Erythroblast (primary cell): ENCODE measurements at regions not wholly inside any gene's neighbourhood (a gene's known extent, or its start where the extent isn't known, plus 50 kb on each side); places are given as distances from the start of the nearest gene placed in this dataset.
"Not testable (repeated sequence)": the region's sequence is repeated elsewhere in the genome, so short reads cannot be mapped to it uniquely, and the experiment has no call there.

ENCODE experiments used
- DNase-seq, 2 experiments: peaks; one replicate each; lab custom pipeline; 2025; lab: John Stamatoyannopoulos, UW
- GATA1 ChIP-seq: IDR thresholded peaks from 2 replicates; pipeline ENCODE4 v1.6.1; 2011; ENCODE audit warnings: low read depth, mild to moderate bottlenecking, control low read depth, low read length, moderate library complexity
- POLR2A ChIP-seq: IDR thresholded peaks from 2 replicates; pipeline ENCODE4 v1.6.1; 2011; ENCODE audit warnings: mild to moderate bottlenecking, low read length

DNA sequence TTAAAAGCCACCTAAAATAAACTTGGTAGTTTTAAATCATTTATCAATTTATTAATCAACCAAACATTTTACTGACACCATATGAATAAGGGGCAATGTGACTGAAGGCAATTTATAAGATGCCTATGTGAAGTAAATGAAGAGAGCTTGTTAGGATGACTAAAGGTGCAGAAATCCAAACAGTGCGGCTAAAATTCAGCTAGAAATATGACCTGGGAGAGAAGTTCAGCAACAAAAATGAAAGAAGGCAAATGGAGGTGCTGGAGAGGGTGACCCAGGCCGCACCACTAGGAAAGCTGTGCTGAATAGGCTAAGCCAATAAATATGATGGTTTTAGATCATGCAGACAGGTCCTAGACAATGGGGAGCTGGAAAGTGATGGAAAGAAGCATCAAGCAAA lies 403.7 kb downstream of the BTG1 start:
- TF ChIP-seq POLR2A = no peak
- no peak for TF ChIP-seq GATA1

DNA sequence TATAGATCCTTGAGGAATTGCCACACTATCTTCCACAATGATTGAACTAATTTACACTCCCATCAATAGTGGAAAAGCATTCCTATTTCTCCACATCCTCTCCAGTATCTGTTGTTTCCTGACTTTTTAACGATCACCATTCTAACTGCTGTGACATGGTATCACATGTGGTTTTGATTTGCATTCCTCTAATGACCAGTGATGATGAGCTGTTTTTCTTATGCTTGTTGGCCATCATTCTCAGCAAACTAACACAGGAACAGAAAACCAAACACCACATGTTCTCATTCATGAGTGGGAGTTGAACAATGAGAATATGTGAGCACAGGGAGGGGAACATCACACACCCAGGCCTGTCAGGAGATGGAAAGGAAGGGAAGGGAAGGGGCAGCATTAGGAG lies 411.8 kb downstream of the BTG1 start:
- not testable (repeated sequence) for DNase-seq

More for the DNA sequence above, 403.7 kb downstream of the BTG1 start:
- no peak for DNase-seq

DNA sequence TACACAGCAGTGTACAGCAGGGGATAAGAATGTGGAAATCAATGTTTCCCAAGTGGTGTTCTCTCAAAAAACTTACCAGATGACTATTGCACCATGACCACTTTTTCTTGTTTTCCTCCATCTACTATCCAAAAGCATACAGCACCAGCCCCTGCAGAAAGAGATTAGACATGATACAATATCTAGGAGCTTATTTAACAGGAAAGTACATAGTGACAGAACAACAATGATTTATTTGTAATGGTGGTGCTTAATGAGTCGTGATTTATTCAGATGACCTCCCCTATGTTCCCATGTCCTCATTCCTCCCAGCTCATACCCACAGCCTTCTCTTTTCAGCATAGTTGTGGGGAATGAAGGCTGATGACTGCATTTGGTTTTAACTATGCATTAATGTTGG lies 413.6 kb downstream of the BTG1 start:
- DNase-seq = no peak
- no peak for TF ChIP-seq POLR2A

DNA sequence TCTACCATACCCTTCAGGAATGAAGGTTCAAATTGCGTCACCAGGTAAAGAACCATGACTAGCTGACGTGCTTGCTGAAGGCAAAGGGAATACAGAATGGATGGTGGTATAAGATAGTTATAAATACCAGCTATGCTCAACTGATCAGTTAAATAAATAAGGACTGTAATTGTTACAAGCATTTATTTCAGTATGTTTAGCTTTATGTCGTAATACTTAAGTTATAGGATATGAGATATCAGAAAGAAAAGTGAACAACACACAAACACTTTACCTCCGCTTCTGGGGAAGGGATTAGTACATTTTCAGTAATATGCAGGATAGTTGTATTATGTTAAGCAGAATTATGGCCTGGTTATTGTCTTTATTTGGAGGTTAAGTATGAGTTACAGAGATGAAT lies 416.1 kb downstream of the BTG1 start:
- no peak for DNase-seq

DNA sequence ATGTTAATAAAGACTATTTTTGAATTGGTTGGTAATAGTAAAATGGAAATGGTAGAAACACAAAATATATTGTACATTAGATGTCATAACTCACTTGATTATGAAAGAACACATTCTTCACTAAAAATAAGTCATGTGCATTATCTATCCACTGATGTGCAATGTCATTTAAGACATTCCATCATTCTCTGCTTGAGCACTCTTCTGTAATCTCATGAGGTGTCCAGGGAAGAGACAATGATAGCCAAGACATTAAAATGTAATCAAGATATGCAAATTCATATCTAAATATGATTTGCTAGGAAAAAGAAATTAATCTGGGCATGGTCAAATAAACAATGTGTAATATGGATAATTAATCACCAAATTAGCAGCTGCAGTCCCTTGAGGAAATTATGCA lies 422.5 kb downstream of the BTG1 start:
- TF ChIP-seq GATA1 = no peak
- no peak for TF ChIP-seq POLR2A
- DNase-seq = no peak

More for the DNA sequence above, 416.1 kb downstream of the BTG1 start:
- TF ChIP-seq POLR2A = no peak

DNA sequence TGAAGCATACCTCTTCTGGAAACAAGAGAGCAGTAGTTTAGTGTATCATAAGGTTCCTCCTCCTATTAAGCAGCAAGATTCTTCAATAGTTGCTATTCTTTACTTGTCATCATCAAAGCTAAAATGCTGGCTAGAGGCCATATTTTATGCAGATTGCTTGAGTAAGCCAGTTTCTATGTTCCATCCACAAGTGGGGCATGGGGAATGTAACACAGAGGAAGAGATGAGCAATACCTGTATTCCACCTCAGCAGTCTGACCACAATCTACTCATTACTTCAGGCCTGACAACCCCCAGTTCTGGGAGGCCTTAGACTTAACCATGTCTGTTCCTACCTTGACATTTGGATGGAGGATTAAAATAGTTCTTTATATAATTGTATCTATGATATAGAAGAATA lies 423.6 kb downstream of the BTG1 start:
- TF ChIP-seq POLR2A (no peak), GATA1 (no peak)
- no peak for DNase-seq

DNA sequence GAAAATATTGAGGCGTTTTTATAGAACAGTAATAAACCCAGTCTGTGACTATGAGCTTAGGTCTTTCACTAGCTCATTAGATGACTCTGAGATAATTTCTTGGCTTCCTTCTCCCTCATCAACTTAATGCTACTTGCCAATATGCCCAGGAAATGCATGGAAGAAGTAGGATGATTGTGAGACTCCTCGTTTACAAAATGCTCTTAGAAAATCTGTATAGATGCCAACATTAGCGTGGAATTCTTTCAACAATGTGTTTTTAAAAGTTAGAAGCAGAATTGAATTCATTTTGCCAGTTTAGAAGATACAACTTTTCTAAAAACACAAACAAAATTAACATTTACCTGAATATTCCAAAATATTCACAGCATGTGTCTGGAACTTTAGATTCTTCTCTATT lies 424.6 kb downstream of the BTG1 start:
- no peak for DNase-seq
- no peak for TF ChIP-seq POLR2A
- TF ChIP-seq GATA1 = no peak

DNA sequence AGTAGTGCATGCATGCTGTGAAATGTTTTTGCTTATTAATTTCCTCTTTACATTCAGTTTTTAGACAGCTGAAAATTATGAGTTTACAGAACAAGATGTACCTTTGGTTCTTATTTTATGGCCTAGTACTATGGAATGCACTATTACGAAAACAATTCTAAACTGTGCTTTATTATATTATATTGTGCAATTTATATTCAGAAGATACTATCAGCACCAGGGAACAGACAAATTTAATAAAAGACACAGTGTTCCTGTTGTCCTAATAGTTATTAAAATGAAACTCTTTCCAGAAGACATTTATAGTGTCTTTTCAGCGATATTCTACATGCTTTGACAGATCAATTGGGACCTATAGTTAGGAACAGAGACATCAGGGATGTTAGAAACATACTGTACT lies 427.3 kb downstream of the BTG1 start:
- no peak for TF ChIP-seq GATA1
- TF ChIP-seq POLR2A = no peak
- no peak for DNase-seq

DNA sequence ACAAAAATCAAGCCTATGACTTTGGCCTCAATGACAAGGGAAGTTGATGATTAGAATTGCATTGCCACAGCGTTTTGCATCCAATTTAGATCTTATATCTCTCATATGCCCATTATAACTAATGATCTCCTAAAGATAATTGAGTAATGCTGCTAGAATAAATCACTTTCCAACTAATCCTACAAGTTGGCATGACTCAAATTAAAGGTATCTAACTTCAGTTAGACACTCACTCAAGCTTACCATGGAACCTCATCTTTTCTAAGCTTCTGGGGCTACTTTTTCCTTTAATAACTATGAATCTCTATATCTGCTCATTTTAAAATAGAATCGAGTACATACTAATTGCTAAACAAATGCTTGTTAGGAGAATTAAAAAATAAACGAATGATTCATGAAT lies 427.8 kb downstream of the BTG1 start:
- no peak for DNase-seq
- TF ChIP-seq POLR2A (no peak), GATA1 (no peak)

DNA sequence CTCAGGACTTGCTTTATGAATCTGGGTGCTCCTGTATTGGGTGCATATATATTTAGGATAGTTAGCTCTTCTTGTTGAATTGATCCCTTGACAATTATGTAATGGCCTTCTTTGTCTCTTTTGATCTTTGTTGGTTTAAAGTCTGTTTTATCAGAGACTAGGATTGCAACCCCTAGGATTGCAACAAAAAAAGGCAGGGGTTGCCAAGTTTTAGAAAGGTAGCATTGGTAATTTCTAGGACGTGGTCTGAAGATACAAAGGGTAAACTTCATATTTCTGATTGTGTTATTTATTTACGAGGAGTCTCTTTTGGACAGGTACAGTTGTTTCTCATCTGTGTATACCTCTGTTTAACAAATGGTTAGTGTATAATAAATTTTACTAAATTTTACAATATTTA lies 433.7 kb downstream of the BTG1 start:
- DNase-seq = not testable (repeated sequence)

DNA sequence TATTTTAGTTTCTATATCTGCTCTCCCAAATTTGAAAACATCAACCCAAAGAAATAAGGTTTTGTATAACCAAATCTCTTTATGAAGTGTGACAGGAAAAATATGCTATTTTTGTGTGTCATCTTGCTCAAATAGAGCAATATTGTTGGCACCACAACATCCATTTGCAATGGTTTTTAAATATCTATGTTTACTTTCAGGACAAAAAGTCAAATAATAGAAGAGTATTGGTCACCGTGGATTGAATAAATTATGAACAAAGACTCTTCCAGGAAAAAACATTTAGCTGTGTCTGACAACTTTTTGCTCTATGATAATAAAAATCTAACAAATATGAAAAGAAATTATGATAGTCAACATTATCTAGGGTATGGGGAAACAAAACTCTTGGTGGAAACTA lies 439.2 kb downstream of the BTG1 start:
- TF ChIP-seq GATA1 = no peak
- no peak for TF ChIP-seq POLR2A
- DNase-seq = no peak

DNA sequence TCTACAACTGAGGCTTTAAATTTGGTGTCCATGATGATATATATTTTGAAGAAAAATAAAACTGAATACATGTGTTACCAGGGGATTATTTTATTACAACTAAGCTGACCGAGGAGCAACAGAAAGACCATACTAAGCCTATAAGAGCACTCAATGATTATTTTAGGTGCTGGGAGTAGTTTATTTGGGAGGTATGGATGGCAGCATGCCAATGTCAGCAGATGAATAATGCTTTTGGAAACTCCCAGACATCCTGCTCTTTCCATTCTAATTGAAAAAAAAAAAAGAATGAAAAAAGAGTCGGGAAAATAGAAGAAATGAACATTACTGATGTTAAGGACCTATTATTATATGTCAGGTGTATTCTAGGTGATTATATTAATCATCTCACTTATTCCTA lies 441.2 kb downstream of the BTG1 start:
- DNase-seq = no peak
- no peak for TF ChIP-seq POLR2A

DNA sequence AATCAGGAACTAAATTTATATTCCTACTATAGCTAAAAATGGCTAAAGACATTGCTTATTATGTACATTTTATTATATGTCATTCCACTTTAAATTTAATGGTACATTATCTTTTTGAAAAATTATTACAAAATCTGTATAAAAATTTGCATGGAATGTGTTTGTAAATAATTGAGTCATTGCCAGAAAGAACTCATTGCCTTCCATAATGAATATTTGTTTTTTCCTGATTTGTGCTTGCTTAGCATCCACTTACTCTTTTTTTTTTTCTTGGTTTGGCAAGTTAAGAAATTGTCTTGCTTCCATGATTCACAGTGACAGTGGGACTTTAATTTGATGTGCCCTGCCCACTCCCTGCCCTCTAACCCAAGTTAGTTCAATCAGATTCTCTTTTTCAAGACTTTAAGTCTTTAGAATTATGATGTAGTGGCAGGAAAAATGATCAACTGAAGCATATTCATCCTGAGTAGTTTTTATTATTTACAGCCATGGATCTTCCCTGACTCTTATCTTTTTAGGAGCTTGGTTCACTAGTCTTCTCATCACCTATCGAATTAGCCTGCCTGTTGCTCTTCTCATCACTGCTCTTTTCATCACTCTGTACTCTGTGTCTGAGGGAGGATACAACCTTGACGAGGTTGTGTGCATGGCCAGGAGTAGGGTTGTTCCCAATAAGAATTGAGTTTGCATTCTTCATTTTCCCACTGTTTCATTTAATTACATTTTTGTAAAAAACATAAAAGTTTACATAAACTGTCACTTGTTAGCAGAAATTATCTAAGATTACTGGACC lies 442.0 kb downstream of the BTG1 start:
- TF ChIP-seq POLR2A (no peak), GATA1 (no peak)
- no peak for DNase-seq

DNA sequence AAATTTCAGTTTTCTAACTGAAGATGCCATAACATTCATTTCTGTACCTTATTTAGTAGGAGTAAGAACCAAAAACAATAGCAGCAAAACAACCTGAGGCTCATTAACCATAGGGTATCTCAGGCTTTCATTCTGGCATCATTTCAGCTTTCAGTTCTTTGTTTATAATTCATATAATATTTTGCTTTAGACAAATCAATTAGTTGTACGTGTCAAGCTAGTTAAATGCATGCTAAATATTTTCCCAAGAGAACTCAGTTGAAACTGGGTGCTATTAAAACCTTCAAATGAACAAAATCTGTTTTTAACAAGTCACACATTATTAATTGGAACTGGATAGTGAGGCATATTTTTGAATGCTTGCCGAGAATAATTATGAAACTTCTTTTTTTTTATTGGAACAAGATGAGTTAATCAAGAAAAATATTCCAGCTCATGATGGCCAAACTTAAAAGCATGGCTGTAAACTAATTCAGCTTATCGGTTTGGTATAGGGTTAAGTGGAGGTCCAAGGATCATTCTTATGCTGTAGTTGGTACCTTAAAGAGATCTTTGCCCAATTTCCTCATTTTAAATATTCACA lies 442.7 kb downstream of the BTG1 start:
- no peak for DNase-seq
- TF ChIP-seq GATA1 (no peak), POLR2A (no peak)

DNA sequence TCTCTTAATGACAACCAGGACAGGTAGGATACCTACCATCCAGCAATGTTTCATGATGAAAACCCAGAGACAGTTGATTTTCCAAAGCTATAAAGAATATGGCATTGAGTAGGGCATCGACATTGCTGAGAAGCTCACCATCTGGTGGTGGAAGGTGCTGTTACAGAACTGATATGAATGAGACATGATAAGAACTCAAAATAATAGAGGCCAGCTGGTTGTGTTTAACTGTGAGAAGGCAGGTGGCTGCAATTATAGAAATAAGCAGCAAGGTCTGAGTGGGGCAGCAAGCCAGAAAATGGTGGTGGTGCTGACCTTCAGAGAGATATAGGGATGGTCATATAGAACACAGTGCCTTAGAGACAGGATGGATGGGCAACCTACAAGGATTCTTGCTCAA lies 449.7 kb downstream of the BTG1 start:
- DNase-seq = no peak
- TF ChIP-seq POLR2A (no peak), GATA1 (no peak)

DNA sequence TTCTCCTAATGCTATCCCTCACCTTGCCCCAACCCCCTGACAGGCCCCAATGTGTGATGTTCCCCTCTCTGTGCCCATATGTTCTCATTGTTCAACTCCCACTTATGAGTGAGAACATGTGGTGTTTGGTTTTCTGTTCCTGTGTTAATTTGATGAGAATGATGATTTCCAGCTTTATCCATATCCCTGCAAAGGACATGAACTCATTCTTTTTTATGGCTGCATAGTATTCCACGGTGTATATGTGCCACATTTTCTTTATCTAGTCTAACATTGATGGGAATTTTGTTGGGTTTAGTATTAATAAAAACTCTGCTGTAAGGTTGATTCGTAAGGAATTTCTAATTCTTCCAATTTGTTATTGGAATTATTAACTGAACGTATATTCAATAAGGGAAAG lies 450.2 kb downstream of the BTG1 start:
- DNase-seq = not testable (repeated sequence)
